ENCODE measurements at regions not wholly inside any gene's neighbourhood (a gene's known extent, or its start where the extent isn't known, plus 50 kb on each side); places are given as distances from the start of the nearest gene placed in this dataset.

DNA sequence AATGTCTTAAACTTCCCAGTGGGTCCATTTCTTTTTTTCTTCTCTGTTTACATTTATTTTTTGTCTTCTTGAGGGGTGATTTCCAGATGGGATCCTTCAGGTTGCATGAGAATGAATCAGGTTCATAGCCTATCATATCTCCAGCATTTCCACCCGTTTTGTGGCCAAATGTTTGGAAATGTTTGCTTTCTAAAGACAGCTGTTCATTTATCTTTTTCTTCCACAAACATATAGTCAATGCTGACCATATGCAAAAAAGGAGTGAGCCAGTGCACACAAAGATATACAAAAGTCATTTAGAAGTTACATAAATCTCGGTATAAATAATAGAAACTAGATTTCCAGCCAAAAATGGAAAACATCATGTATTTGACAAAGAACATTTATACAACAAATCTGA lies 71.6 kb upstream of the STC2 start:
- no peak overlapping the region for H3K27ac Mint-ChIP-seq
- TF ChIP-seq, protein P1, sequence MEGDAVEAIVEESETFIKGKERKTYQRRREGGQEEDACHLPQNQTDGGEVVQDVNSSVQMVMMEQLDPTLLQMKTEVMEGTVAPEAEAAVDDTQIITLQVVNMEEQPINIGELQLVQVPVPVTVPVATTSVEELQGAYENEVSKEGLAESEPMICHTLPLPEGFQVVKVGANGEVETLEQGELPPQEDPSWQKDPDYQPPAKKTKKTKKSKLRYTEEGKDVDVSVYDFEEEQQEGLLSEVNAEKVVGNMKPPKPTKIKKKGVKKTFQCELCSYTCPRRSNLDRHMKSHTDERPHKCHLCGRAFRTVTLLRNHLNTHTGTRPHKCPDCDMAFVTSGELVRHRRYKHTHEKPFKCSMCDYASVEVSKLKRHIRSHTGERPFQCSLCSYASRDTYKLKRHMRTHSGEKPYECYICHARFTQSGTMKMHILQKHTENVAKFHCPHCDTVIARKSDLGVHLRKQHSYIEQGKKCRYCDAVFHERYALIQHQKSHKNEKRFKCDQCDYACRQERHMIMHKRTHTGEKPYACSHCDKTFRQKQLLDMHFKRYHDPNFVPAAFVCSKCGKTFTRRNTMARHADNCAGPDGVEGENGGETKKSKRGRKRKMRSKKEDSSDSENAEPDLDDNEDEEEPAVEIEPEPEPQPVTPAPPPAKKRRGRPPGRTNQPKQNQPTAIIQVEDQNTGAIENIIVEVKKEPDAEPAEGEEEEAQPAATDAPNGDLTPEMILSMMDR (IDR thresholded peaks at IDR 0.05): no peak
- intact Hi-C loops (cut with micrococcal nuclease): no loop called here
- H3K4me3 Mint-ChIP-seq: no peak overlapping the region
- peaks cover 4% of the 10 kb centered on the region for H3K27me3 Mint-ChIP-seq
- POLR2A ChIA-PET: interaction anchor here (0.7 kb wide), 1 partner anchor 1189 kb away, joined by 3 read pairs; no protein-coding TSS in a partner anchor
- H3K36me3 Mint-ChIP-seq (ENCODE audit: low read depth): no peaks in the 10 kb centered on the region
- DNase-seq (no peak), ATAC-seq (no peak)
- CTCF ChIA-PET: no interaction called here
- no peaks in the 10 kb centered on the region for H3K9me3 Mint-ChIP-seq
- no peaks in the 10 kb centered on the region for H3K4me1 Mint-ChIP-seq (ENCODE audit: low read depth)

GRCh38 chr5:173397516-173397915 lies 69.3 kb upstream of the STC2 start:
- H3K4me1 Mint-ChIP-seq (ENCODE audit: low read depth): no peaks in the 10 kb centered on the region
- ATAC-seq (no peak), DNase-seq (no peak)
- intact Hi-C loops (cut with micrococcal nuclease): no loop called here
- H3K27ac Mint-ChIP-seq: no peak overlapping the region
- no peak overlapping the region for H3K4me3 Mint-ChIP-seq
- peaks cover 4% of the 10 kb centered on the region for H3K27me3 Mint-ChIP-seq
- ChIA-PET POLR2A (no interaction called here), CTCF (no interaction called here)
- TF ChIP-seq, protein P1 (IDR thresholded peaks at IDR 0.05): no peak
- H3K36me3 Mint-ChIP-seq (ENCODE audit: low read depth): no peaks in the 10 kb centered on the region
- H3K9me3 Mint-ChIP-seq: no peaks in the 10 kb centered on the region

DNA sequence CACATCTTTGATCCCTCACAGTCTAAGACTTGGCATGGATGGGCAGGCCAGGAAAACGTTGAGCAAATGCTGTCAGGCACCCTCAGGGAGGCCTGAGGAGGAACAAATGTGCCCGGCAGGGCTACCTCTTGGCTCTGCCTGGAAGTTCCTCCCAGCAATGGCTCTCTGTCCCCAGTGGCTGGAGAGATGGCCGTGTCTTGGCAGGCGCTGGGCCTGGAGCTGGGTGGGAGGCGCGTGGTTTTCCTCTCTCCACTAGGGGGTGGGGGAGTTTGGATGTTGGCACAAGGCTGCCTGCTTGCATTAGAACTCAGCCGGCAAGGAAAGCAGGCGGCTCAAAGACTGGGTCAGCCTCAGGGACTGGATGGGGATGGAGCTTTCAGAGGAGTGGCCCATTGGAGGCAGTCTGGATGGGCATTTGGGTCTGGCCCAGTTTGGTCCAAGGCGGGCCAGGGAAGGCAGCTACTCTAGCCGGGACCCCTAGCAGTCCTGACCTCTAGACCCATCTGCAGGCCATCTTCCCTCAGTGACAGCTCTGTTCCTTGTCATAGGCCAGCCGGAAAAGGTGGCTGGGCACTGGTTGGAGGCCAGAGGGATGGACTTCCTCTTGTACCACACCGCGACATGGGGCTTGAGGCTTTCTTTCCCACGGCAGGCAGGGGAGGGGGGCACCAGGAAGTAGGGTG lies 68.2 kb upstream of the STC2 start:
- ChIA-PET CTCF (interaction anchor here (0.6 to 1.1 kb wide), 2 partner anchors 28 to 58 kb away, joined by 3 read pairs; no protein-coding TSS in a partner anchor), POLR2A (no interaction called here)
- intact Hi-C loops (cut with micrococcal nuclease): no loop called here
- Mint-ChIP-seq H3K27ac (no peak overlapping the region), H3K4me1 (ENCODE audit: low read depth) (no peaks in the 10 kb centered on the region), H3K4me3 (no peak overlapping the region), H3K36me3 (ENCODE audit: low read depth) (no peaks in the 10 kb centered on the region), H3K9me3 (no peaks in the 10 kb centered on the region), H3K27me3 (peaks cover 4% of the 10 kb centered on the region)
- ATAC-seq (no peak), DNase-seq (peak; percentile 2)
- TF ChIP-seq, protein P1 (IDR thresholded peaks at IDR 0.05): no peak

- no peaks in the 10 kb centered on the region for H3K36me3 Mint-ChIP-seq (ENCODE audit: low read depth)
- no peak for ATAC-seq
- TF ChIP-seq, protein P1 (IDR thresholded peaks at IDR 0.05): no peak
- no peaks in the 10 kb centered on the region for H3K9me3 Mint-ChIP-seq
- intact Hi-C loops (cut with micrococcal nuclease): no loop called here
- CTCF ChIA-PET: interaction anchor here (1.1 kb wide), 1 partner anchor 27 kb away, joined by 3 read pairs; no protein-coding TSS in a partner anchor
- H3K4me1 Mint-ChIP-seq (ENCODE audit: low read depth): no peaks in the 10 kb centered on the region
- H3K27me3 Mint-ChIP-seq: peaks cover 4% of the 10 kb centered on the region
- no peak for DNase-seq
- H3K27ac Mint-ChIP-seq: no peak overlapping the region
- H3K4me3 Mint-ChIP-seq: no peak overlapping the region
- POLR2A ChIA-PET: no interaction called here
These were observed 67.7 kb upstream of the STC2 start for GRCh38 chr5:173395933-173396308.

DNA sequence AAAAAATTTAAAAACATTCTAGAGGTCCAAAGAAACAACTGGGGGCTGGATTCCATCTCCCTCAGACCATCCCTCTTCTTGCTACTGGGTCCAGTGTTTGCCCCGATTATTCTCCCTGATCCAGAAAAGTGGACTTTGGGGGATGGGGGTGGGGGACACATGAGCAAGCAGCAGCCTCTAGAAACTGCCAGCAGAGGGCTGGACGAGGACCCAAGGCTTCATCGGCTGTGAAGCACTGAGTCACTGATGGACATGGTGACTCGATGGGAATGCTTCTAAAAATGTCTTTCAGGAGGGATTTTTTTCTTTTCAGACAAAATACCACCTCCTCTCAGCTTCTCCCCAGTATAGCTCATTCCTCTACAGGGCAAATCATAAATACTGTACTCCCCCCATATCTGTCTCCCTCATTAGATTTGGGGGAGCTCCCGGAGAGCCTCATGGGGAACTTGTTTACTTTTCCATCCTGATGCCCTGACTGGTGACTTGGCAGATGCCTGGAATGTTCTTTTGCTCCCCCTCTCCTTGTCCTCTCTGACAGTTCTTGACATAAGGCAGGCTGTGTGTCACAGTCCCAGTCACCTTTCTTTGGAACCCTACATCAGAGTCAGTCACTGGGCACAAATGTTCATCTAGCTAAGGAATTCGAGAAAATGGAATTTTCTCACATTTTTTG lies 67.2 kb upstream of the STC2 start:
- no peaks in the 10 kb centered on the region for H3K4me1 Mint-ChIP-seq (ENCODE audit: low read depth)
- TF ChIP-seq, protein P1 (IDR thresholded peaks at IDR 0.05): no peak
- ATAC-seq (no peak), DNase-seq (no peak)
- peaks cover 9% of the 10 kb centered on the region for H3K27me3 Mint-ChIP-seq
- no peak overlapping the region for H3K27ac Mint-ChIP-seq
- ChIA-PET POLR2A (no interaction called here), CTCF (interaction anchor here (1.1 kb wide), 1 partner anchor 27 kb away, joined by 3 read pairs; no protein-coding TSS in a partner anchor)
- no peaks in the 10 kb centered on the region for H3K36me3 Mint-ChIP-seq (ENCODE audit: low read depth)
- no peak overlapping the region for H3K4me3 Mint-ChIP-seq
- intact Hi-C loops (cut with micrococcal nuclease): no loop called here
- H3K9me3 Mint-ChIP-seq: no peaks in the 10 kb centered on the region
